Activated CD4-positive, alpha-beta T cell treated with anti-CD3 and anti-CD28 coated beads for 36 hours (primary cell): ENCODE measurements at regions not wholly inside any gene's neighbourhood (a gene's known extent, or its start where the extent isn't known, plus 50 kb on each side); places are given as distances from the start of the nearest gene placed in this dataset.

ENCODE experiments used
- ATAC-seq: fragments of 200-7000 bp; cut with Tn5 transposase; one replicate; pipeline ENCODE4 v1.10.0; 2021; ENCODE audit warnings: mild to moderate bottlenecking, moderate library complexity
- CTCF ChIA-PET: fragments of 350-600 bp; sonication (Branson Sonifier 250); formaldehyde crosslinking; loops from one replicate; lab custom pipeline; 2021; ENCODE audit warnings: antibody characterized with exemption; lab: Charles Lee
- POLR2A ChIA-PET: fragments of 350-600 bp; sonication (Branson Sonifier 250); formaldehyde crosslinking; loops from one replicate; lab custom pipeline; 2021; ENCODE audit warnings: antibody characterized with exemption, inconsistent platforms; lab: Charles Lee
- DNase-seq: peaks from one replicate; pipeline ENCODE4 v3.0.0-alpha.2; 2020
- H3K27ac Mint-ChIP-seq: one replicate; pipeline ENCODE4 v1.8.0; 2021; ENCODE audit warnings: mixed read lengths
- H3K27me3 Mint-ChIP-seq: one replicate; pipeline ENCODE4 v1.8.0; 2021; ENCODE audit warnings: mixed read lengths
- H3K36me3 Mint-ChIP-seq: one replicate; pipeline ENCODE4 v1.8.0; 2021; ENCODE audit warnings: low read depth, mixed read lengths
- H3K4me1 Mint-ChIP-seq: one replicate; pipeline ENCODE4 v1.8.0; 2021; ENCODE audit warnings: mixed read lengths
- H3K4me3 Mint-ChIP-seq: one replicate; pipeline ENCODE4 v1.8.0; 2021; ENCODE audit warnings: mild to moderate bottlenecking, moderate library complexity, mixed read lengths
- H3K9me3 Mint-ChIP-seq: one replicate; pipeline ENCODE4 v1.8.0; 2021; ENCODE audit warnings: low read depth, mixed read lengths
- intact Hi-C, 2 experiments: fragments of 100-400 bp; cut with DNase I in 1 of 2; cut with micrococcal nuclease in 1 of 2; formaldehyde crosslinking; loops; one replicate each; pipeline versions ENCODE4 v1.14.2 to v1.15.1; 2022 to 2024; cut with DNase I, micrococcal nuclease

DNA sequence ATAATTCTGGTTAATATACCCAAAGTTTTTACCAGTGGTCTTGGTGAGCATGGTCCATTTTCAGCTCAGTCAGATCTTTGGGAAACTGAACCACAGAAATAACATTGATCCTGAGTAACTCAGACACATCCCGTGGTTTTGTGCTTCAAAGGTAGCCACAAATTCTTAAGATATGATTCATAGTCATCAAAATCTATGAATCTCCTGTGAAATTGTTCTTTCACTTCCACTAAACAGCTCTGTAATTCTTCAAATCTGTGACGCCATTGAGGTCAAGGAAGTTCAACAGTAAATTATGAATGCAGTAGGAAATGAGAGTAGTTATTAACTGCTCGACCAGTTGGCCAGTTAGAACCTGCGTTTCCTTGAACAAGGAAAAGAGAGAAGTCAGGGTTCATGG, 147.3 kb downstream of the IRS1 start:
- peaks cover 14% of the 10 kb centered on the region for H3K36me3 Mint-ChIP-seq
- H3K4me3 Mint-ChIP-seq: no peak overlapping the region
- DNase-seq (no peak), ATAC-seq (peak; percentile 54)
- H3K27me3 Mint-ChIP-seq: peaks cover 4% of the 10 kb centered on the region
- peaks cover 20% of the 10 kb centered on the region for H3K4me1 Mint-ChIP-seq
- H3K27ac Mint-ChIP-seq: no peak overlapping the region
- ChIA-PET POLR2A (no interaction called here), CTCF (interaction anchor here (1.1 to 1.4 kb wide), 3 partner anchors 12 to 150 kb away, joined by 3 to 4 read pairs (median 3); no protein-coding TSS in a partner anchor)
- peaks cover 9% of the 10 kb centered on the region for H3K9me3 Mint-ChIP-seq
- intact Hi-C loops: loop anchor here in 1 of 2 experiments (1.0 to 10.0 kb wide), 3 partner anchors 146 to 332 kb away; partner anchors contain the start of gene IRS1

DNA sequence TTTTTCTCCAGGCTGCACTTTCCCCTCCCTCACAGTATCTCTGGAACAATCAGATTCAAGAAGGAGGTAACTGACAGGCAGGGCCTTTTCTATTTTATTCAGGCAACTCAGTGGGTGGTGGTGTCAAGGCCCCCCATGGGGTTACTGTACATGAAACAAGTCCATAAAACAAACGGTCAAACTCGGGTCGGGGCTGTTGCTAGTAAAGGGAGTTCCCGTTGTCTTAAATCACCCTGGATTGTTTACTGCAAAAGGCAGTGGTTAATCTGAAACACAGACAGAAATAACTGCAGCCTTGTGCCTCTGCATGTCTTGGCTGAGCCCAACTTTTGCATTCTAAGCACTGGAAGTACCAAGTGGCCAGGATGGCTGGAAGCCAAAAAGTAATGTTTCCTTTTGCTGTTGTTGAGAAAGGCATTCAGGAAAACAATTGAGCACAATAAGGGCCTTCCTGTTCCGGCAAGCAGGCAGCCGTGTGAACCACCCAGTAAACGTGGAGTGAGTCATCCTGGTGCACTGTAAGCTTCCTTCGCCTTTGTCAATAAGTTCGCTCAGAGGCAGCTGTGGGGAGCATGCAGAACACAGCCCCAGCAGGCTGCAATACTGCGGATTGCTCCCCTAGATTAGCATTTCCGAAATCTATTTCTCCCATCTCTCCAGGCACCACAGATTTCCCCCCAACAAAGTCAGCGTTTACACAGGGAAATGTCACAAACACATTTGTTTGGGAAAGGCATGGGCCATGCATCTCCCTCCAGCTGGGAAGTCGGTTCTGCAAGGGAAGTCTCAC, 149.6 kb downstream of the IRS1 start:
- no peak overlapping the region for H3K4me3 Mint-ChIP-seq
- ATAC-seq (peak; percentile 97), DNase-seq (peak; percentile 65)
- ChIA-PET CTCF (no interaction called here), POLR2A (no interaction called here)
- peaks cover 20% of the 10 kb centered on the region for H3K4me1 Mint-ChIP-seq
- intact Hi-C loops: loop anchor here in 1 of 2 experiments (10.0 kb wide), 1 partner anchor 335 kb away; no protein-coding TSS in a partner anchor
- peaks cover 9% of the 10 kb centered on the region for H3K9me3 Mint-ChIP-seq
- H3K27me3 Mint-ChIP-seq: peaks cover 4% of the 10 kb centered on the region
- H3K27ac Mint-ChIP-seq: peak overlapping the region; percentile 43
- peaks cover 14% of the 10 kb centered on the region for H3K36me3 Mint-ChIP-seq

DNA sequence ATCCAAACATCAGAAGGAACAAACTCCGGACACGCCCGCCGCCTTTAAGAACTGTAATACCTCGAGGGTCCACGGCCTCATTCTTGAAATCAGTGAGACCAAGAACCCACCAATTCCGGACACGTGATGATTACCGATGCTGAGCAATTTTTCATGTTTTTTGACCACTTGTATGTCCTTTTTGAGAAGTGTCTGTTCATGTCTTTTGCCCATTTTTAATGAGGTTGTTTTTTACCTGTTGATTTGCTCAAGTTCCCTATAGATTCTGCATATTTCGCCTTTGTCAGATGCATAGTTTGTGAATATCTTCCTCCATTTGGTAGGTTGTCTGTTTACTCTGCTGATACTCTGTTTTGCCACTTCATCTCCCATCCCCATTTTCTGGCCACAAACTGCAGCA, 150.4 kb downstream of the IRS1 start:
- peaks cover 4% of the 10 kb centered on the region for H3K27me3 Mint-ChIP-seq
- DNase-seq (no peak), ATAC-seq (no peak)
- peaks cover 9% of the 10 kb centered on the region for H3K9me3 Mint-ChIP-seq
- no peak overlapping the region for H3K27ac Mint-ChIP-seq
- H3K36me3 Mint-ChIP-seq: peaks cover 14% of the 10 kb centered on the region
- no peak overlapping the region for H3K4me3 Mint-ChIP-seq
- peaks cover 20% of the 10 kb centered on the region for H3K4me1 Mint-ChIP-seq
- CTCF ChIA-PET: no interaction called here
- POLR2A ChIA-PET: no interaction called here
- intact Hi-C loops: no loop called here

DNA sequence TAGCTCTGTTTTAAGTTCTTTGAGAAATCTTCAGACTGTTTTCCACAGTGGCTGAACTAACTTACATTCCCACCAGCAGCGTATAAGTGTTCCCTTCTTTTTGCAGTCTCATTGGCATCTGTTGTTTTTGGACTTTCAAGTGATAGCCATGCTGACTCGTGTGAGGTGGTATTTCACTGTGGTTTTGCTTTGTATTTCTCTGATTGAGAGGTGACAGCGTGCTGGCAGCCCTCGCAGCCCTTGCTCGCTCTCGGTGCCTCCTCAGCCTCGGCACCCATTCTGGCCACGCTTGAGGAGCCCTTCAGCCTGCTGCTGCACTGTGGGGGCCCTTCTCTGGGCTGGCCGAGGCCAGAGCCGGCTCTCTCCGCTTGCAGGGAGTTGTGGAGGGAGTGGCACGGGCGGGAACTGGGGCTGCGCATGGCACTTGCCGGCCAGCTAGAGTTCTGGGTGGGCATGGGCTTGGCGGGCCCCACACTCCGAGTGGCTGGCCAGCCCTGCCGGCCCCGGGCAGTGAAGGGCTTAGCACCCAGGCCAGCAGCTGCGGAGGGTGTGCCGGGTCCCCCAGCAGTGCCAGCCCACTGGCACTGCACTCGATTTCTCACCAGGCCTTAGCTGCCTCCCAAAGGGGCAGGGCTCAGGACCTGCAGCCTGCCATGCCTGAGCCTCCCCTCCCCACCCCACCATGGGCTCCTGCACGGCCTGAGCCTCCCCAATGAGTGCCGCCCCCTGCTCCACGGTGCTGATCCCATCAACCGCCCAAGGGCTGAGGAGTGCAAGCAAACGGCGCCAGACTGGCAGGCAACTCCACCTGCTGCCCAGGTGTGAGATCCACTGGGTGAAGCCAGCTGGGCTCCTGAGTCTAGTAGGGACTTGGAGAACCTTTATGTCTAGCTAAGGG, 151.8 kb downstream of the IRS1 start:
- Mint-ChIP-seq H3K36me3 (peaks cover 14% of the 10 kb centered on the region), H3K9me3 (peaks cover 9% of the 10 kb centered on the region), H3K4me1 (peaks cover 20% of the 10 kb centered on the region), H3K27ac (no peak overlapping the region), H3K27me3 (peaks cover 4% of the 10 kb centered on the region), H3K4me3 (no peak overlapping the region)
- POLR2A ChIA-PET: no interaction called here
- intact Hi-C loops: no loop called here
- DNase-seq: no peak
- no peak for ATAC-seq
- CTCF ChIA-PET: no interaction called here

DNA sequence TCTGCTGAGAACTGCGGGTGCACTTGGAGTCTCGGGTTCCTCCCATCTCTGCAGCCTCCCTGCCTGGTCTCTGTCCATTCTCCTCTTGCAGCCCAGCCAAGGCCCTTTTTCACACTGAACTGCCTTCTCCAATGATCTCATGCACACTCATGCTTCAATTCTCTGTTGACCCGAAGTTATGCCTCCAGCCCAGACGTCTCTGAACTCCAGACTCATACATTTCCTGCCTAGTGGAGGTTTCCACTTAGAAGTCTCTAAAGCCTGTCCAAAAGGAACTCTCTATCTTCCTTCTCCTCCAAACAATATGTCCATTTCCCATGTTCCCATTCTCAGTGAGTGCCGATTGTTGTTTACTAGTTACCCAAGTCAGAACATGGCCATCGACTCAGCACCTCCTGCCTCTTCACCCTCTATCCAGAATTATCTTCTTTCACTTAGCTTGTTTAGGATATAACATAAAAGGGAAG, 155.2 kb downstream of the IRS1 start:
- intact Hi-C loops: no loop called here
- peaks cover 6% of the 10 kb centered on the region for H3K36me3 Mint-ChIP-seq
- H3K9me3 Mint-ChIP-seq: peaks cover 11% of the 10 kb centered on the region
- ChIA-PET POLR2A (no interaction called here), CTCF (interaction anchor here (1.5 kb wide), 1 partner anchor 159 kb away, joined by 3 read pairs; no protein-coding TSS in a partner anchor)
- H3K27me3 Mint-ChIP-seq: peaks cover 2% of the 10 kb centered on the region
- DNase-seq (no peak), ATAC-seq (no peak)
- no peak overlapping the region for H3K27ac Mint-ChIP-seq
- no peak overlapping the region for H3K4me3 Mint-ChIP-seq
- H3K4me1 Mint-ChIP-seq: no peaks in the 10 kb centered on the region

DNA sequence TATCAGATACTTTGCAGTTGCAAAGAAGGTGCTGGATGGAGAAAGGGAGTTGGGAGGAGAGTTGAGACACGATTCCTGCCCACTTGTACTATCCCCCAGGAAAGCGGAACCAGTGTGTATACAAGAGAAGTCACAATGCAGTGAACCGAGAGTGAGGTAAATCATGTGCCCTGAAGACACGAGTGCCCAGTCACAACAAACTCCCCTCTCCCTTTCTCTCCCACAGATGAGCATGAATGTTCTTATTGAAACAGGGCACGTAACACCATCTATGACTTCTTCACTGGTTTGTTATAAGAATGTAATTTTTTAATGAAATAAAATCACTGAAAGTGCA, 155.7 kb downstream of the IRS1 start:
- DNase-seq (no peak), ATAC-seq (no peak)
- peaks cover 6% of the 10 kb centered on the region for H3K9me3 Mint-ChIP-seq
- no peaks in the 10 kb centered on the region for H3K4me1 Mint-ChIP-seq
- H3K27me3 Mint-ChIP-seq: no peaks in the 10 kb centered on the region
- no peak overlapping the region for H3K4me3 Mint-ChIP-seq
- ChIA-PET CTCF (interaction anchor here (1.5 kb wide), 1 partner anchor 159 kb away, joined by 3 read pairs; no protein-coding TSS in a partner anchor), POLR2A (no interaction called here)
- peaks cover under 1% of the 10 kb centered on the region for H3K36me3 Mint-ChIP-seq
- intact Hi-C loops: no loop called here
- H3K27ac Mint-ChIP-seq: no peak overlapping the region

DNA sequence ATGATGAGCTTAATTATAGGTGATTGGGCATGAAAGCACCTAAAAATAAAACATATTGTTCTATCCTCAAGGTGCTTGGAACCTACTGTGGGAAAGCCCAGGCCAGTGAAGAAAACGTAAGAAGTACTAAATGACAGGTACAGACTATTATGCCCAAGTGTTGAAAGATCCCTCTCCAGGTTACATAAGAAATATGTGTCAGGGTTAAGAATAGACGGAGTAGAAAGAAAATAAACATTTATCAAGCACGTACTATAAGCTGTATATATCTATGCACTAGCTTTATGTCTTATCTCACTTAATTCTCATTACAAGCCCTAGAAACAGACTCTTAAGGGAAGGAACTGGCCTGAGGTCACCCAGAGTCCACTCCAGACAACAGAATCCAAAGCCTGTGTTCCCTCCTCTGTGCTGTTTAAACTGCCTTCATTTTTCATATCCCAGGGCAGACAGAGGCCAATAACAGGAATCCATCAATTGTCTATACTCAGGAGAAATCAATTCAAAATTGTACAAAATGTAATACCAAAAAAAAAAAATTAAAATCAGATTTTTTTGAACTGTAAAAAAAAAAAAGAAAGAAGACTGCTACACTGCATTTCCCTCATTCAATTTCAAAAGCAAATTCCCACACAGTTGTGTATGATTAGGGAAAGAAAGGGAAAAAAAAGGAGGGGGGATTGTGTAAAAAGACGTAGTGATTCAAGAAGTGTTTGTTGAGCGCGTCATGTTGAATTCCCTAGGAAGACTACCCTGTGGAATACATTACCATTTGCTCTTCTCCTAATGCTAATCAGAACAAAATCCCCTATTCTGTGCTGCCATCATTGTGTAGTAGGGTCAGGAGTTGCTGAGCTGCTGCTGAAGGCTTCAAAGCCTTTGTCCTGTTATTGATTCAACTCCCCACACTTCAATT, 156.3 kb downstream of the IRS1 start:
- DNase-seq (no peak), ATAC-seq (no peak)
- Mint-ChIP-seq H3K27me3 (no peaks in the 10 kb centered on the region), H3K4me1 (no peaks in the 10 kb centered on the region), H3K36me3 (no peaks in the 10 kb centered on the region), H3K9me3 (peaks cover 4% of the 10 kb centered on the region), H3K27ac (no peak overlapping the region), H3K4me3 (no peak overlapping the region)
- intact Hi-C loops: no loop called here
- ChIA-PET CTCF (interaction anchor here (1.5 kb wide), 1 partner anchor 160 kb away, joined by 3 read pairs; no protein-coding TSS in a partner anchor), POLR2A (no interaction called here)

DNA sequence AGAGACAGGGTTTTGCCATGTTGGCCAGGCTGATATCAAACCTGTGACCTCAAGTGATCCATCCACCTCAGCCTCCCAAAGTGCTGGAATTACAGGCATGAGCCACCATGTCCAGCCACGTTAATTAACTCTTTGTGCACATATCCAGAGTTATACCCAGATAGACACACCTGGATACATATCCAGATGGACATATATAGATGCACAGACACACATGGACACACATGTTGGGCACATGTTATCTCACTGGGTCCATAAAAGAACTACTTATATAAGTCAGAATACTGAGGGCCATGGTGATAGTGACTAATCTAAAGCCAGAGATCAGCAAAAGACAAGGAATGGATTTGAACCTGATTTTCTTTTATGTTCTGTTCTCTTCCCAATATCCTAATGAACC, 158.6 kb downstream of the IRS1 start:
- H3K27me3 Mint-ChIP-seq: peaks cover 1% of the 10 kb centered on the region
- H3K9me3 Mint-ChIP-seq: peaks cover 4% of the 10 kb centered on the region
- DNase-seq (no peak), ATAC-seq (no peak)
- H3K4me1 Mint-ChIP-seq: no peaks in the 10 kb centered on the region
- CTCF ChIA-PET: interaction anchor here (1.1 kb wide), 1 partner anchor 11 kb away, joined by 3 read pairs; no protein-coding TSS in a partner anchor
- no peak overlapping the region for H3K4me3 Mint-ChIP-seq
- no peak overlapping the region for H3K27ac Mint-ChIP-seq
- POLR2A ChIA-PET: no interaction called here
- H3K36me3 Mint-ChIP-seq: no peaks in the 10 kb centered on the region
- intact Hi-C loops: no loop called here

DNA sequence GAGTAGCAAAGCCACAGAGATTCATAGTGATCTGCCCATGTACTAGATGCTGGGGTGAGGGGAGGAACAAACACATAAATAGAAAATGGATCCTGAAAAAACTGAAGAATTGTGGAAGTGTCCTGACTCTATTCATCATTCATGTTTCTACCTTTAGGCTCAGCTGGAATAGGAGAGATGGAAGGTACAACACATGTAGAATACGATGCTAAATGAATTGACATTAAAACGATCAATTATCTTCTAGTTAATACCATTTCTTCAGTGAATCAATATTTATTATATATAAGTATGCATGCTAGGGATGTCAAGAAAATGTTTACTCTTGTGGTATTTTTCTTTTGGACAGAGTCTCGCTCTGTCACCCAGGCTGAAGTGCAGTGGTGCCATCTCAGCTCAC, 159.1 kb downstream of the IRS1 start:
- ATAC-seq: no peak
- Mint-ChIP-seq H3K36me3 (no peaks in the 10 kb centered on the region), H3K27me3 (peaks cover 1% of the 10 kb centered on the region), H3K4me1 (no peaks in the 10 kb centered on the region), H3K4me3 (no peak overlapping the region), H3K27ac (no peak overlapping the region), H3K9me3 (peaks cover 4% of the 10 kb centered on the region)
- ChIA-PET POLR2A (no interaction called here), CTCF (interaction anchor here (0.9 to 1.1 kb wide), 2 partner anchors 12 to 40 kb away, joined by 3 read pairs; no protein-coding TSS in a partner anchor)
- DNase-seq: no peak
- intact Hi-C loops: no loop called here

DNA sequence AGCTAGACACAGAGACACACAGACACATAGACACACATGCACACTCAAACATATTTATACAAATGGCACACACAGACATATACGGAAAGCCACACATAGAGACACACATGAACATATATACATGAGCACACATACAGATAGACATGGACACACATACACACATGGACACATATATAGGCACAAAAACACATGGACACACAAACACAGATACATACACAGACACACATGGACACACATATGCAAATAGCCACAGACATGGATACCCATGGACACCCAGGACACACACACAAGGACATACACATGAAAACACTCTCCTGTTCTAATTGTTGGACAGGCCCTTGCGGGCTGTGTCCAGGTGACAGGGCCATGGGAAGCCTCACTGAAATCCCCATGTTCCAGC, 160.1 kb downstream of the IRS1 start:
- no peak for ATAC-seq
- Mint-ChIP-seq H3K4me1 (no peaks in the 10 kb centered on the region), H3K36me3 (no peaks in the 10 kb centered on the region), H3K4me3 (no peak overlapping the region), H3K27me3 (peaks cover 1% of the 10 kb centered on the region), H3K27ac (no peak overlapping the region), H3K9me3 (peaks cover 4% of the 10 kb centered on the region)
- no peak for DNase-seq
- ChIA-PET CTCF (interaction anchor here (0.9 kb wide), 1 partner anchor 39 kb away, joined by 3 read pairs; no protein-coding TSS in a partner anchor), POLR2A (no interaction called here)
- intact Hi-C loops: no loop called here
